ENCODE measurements at regions not wholly inside any gene's neighbourhood (a gene's known extent, or its start where the extent isn't known, plus 50 kb on each side); places are given as distances from the start of the nearest gene placed in this dataset.

DNA sequence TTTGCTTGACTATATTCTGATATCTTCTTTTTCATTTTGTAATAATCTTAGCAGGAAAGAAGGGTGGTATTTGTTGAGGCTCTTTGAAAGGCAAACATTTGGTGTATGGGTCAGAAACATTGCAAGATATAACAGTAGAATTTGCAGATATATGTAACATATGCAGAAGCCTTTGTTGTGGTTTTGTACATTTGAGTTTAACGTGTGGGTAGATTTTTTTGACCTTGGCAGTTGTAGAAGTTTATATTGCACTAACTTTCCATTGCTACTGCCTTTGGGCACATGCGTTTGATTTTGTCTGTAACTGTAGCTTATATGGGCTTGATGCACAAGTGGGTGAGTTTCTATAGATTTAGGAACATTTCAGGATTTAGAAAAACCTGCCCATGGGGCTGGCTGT lies 78.5 kb upstream of the SPRY2 start:
- DNase-seq (ENCODE audit: low read depth, low spot score), result no peak

- no peak for DNase-seq (ENCODE audit: low read depth, low spot score)
Observed at GRCh38 chr13:80413611-80414010, 72.7 kb upstream of the SPRY2 start.

GRCh38 chr13:80408270-80408669 lies 67.3 kb upstream of the SPRY2 start:
- no peak for DNase-seq (ENCODE audit: low read depth, low spot score)

- DNase-seq (ENCODE audit: low read depth, low spot score), result no peak
Observed at GRCh38 chr13:80400865-80401426, 60.0 kb upstream of the SPRY2 start.

GRCh38 chr13:80400164-80400864 lies 59.4 kb upstream of the SPRY2 start:
- DNase-seq (ENCODE audit: low read depth, low spot score), result no peak

DNA sequence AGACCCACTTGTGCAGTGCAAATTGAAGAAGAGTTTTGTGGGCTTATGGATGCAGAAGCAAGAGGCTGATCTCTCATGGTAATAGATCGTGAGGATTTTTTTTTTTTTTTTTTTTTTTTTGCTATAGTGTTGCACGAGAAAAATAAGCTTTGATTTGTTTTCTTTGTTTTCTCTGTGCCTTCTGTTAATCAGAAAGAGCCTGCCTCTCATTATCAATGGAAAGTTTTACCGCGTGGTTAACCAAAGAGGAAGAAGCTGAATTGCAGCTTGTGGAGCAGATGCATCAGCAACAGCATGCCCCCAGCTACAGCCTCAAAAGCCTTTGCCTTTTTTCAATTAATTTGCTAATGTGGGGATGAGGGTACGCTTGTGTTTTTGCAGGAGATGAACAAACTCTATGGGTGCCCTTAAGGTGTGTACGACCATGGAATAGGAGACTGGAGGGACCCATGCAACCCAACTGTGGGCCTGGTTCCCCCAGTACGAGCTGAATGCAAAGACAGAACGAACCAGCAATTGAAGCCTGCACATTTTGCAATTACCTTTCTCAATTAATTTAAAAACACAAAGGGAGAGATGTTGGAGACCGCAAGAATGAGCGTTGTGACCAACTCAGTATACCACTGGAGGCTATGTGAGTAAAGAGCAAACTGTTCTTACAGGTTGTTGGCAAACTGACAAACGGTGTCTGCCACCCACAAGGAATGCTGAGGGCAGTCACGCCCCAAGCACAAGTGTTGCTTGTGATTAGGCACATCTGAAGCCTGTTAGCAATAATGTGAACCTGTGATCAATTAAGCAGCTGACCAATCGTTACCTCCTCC lies 58.6 kb upstream of the SPRY2 start:
- DNase-seq (ENCODE audit: low read depth, low spot score), result no peak
